GM19467 (cell line): ENCODE measurements at regions not wholly inside any gene's neighbourhood (a gene's known extent, or its start where the extent isn't known, plus 50 kb on each side); places are given as distances from the start of the nearest gene placed in this dataset.
"Not testable (repeated sequence)": the region's sequence is repeated elsewhere in the genome, so short reads cannot be mapped to it uniquely, and the experiment has no call there.

Experiments
- ATAC-seq: cut with Tn5 transposase; IDR thresholded peaks from one replicate; pipeline ENCODE4 v1.9.1; 2021; ENCODE audit warnings: mild to moderate bottlenecking, moderate library complexity; ENCODE audit not compliant: unreplicated experiment

- ATAC-seq: no peak
Measured at GRCh38 chr20:41690702-41691101, 72.5 kb upstream of the CHD6 start.

- ATAC-seq: no peak
Measured at GRCh38 chr20:41686961-41687360, 68.8 kb upstream of the CHD6 start.

GRCh38 chr20:41685145-41685544 is 67.0 kb upstream of the CHD6 start:
- not testable (repeated sequence) for ATAC-seq

GRCh38 chr20:41678799-41679198 is 60.6 kb upstream of the CHD6 start:
- ATAC-seq: no peak

- no peak for ATAC-seq
Measured at GRCh38 chr20:41672282-41672681, 54.1 kb upstream of the CHD6 start.

DNA sequence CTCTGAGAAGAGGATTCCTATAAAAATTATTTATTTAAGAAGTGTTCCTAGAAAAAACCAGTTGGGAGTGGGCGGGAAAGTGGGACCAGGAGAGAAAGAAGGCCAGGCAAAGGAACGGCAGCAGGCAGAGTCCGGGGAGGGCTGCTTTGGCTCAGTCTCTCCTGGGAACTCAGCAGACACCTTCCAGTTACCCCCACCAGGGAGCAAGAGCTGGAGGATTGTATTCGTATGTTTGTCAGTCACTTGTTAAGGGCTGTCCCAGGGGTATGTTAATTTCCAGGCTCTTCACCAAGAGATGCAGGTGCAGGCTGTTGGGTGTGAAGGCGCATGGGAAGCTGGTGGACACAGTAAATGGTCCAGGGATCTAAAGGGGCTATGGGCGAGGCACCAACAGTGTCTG is 53.0 kb upstream of the CHD6 start:
- ATAC-seq: no peak

DNA sequence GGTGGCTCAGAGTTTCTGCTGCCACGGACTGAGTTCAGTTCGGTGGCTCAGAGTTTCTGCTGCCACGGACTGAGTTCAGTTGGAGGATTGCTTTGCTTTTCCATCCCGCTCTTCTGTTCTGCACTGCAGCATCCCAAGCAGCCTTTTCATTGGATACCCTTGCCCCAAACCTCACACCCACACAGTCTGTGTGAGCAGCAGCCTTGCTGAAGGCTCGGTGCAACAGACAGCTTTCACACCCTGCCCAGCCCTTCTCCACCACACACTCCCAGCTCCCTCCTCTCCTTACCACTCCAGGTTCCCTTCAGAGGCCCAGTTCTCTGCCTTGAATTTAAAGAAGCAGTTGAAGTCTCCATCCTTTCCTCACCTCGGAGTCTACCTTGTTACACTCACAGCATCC is 52.5 kb upstream of the CHD6 start:
- no peak for ATAC-seq

- no peak for ATAC-seq
Measured at GRCh38 chr20:41669708-41670263, 51.6 kb upstream of the CHD6 start.

GRCh38 chr20:41668057-41668749 is 50.0 kb upstream of the CHD6 start:
- no peak for ATAC-seq
